GM11168 (cell line): ENCODE measurements at regions not wholly inside any gene's neighbourhood (a gene's known extent, or its start where the extent isn't known, plus 50 kb on each side); places are given as distances from the start of the nearest gene placed in this dataset.
"Not testable (repeated sequence)": the region's sequence is repeated elsewhere in the genome, so short reads cannot be mapped to it uniquely, and the experiment has no call there.

Source experiments
- in situ Hi-C: fragments of 300-500 bp; cut with MboI; formaldehyde crosslinking; loops from one replicate; pipeline ENCODE4 v1.12.0; 2022; ENCODE audit warnings: low sequenced_read_pairs; ENCODE audit not compliant: unreplicated experiment

- in situ Hi-C loops = no loop called here
Observed at GRCh38 chr11:81267246-81267645, 1466.4 kb downstream of the FAM181B start.

- in situ Hi-C loops = no loop called here
Observed at GRCh38 chr11:81259471-81259870, 1474.2 kb downstream of the FAM181B start.

- in situ Hi-C loops = no loop called here
Observed at GRCh38 chr11:81255895-81256294, 1477.8 kb downstream of the FAM181B start.

- in situ Hi-C loops = no loop called here
Observed at GRCh38 chr11:81253244-81253643, 1480.4 kb downstream of the FAM181B start.

GRCh38 chr11:81246941-81247340 is 1486.7 kb downstream of the FAM181B start:
- in situ Hi-C loops = no loop called here

- in situ Hi-C loops = no loop called here
Observed at GRCh38 chr11:81245791-81246190, 1487.9 kb downstream of the FAM181B start.

GRCh38 chr11:81241672-81242275 is 1491.9 kb downstream of the FAM181B start:
- in situ Hi-C loops = no loop called here

GRCh38 chr11:81237139-81237538 is 1496.5 kb downstream of the FAM181B start:
- in situ Hi-C loops = no loop called here

GRCh38 chr11:81227409-81227808 is 1506.3 kb downstream of the FAM181B start:
- in situ Hi-C loops = not testable (repeated sequence)

- in situ Hi-C loops = no loop called here
Observed at GRCh38 chr11:81224396-81224795, 1509.3 kb downstream of the FAM181B start.

GRCh38 chr11:81222491-81222890 is 1511.2 kb downstream of the FAM181B start:
- in situ Hi-C loops = no loop called here

- in situ Hi-C loops = no loop called here
Observed at GRCh38 chr11:81220146-81220895, 1513.3 kb downstream of the FAM181B start.

- in situ Hi-C loops = no loop called here
Observed at GRCh38 chr11:81219661-81220060, 1514.0 kb downstream of the FAM181B start.

- in situ Hi-C loops = no loop called here
Observed at GRCh38 chr11:81218440-81218839, 1515.2 kb downstream of the FAM181B start.

GRCh38 chr11:81211050-81211449 is 1522.6 kb downstream of the FAM181B start:
- in situ Hi-C loops = no loop called here

GRCh38 chr11:81207421-81208054 is 1526.1 kb downstream of the FAM181B start:
- in situ Hi-C loops = no loop called here

GRCh38 chr11:81203876-81204275 is 1529.8 kb downstream of the FAM181B start:
- in situ Hi-C loops = no loop called here

GRCh38 chr11:81197396-81197795 is 1536.3 kb downstream of the FAM181B start:
- in situ Hi-C loops = no loop called here

GRCh38 chr11:81192516-81192915 is 1541.1 kb downstream of the FAM181B start:
- in situ Hi-C loops = no loop called here

GRCh38 chr11:81190546-81190945 is 1543.1 kb downstream of the FAM181B start:
- in situ Hi-C loops = no loop called here

- in situ Hi-C loops = not testable (repeated sequence)
Observed at GRCh38 chr11:81187033-81187432, 1546.6 kb downstream of the FAM181B start.
